GM23338 (cell line): ENCODE measurements at regions not wholly inside any gene's neighbourhood (a gene's known extent, or its start where the extent isn't known, plus 50 kb on each side); places are given as distances from the start of the nearest gene placed in this dataset.

ENCODE experiments used
- ATAC-seq: fragments of 200-7000 bp; cut with Tn5 transposase; 3 replicates; pipeline ENCODE4 v1.9.1; 2020
- DNase-seq: peaks from one replicate; pipeline ENCODE4 v3.0.0-alpha.2; 2015; ENCODE audit warnings: low spot score
- H2AFZ ChIP-seq: fragments of 200-600 bp; sonication (generic); 2 replicates; pipeline ENCODE4 v1.8.0; 2016; ENCODE audit warnings: antibody characterized with exemption, mild to moderate bottlenecking, moderate library complexity
- H3F3A ChIP-seq: fragments of 200-600 bp; sonication (generic); replicated peaks from 2 replicates; pipeline ENCODE4 v1.8.0; 2017; ENCODE audit warnings: antibody characterized with exemption, mixed run types, low read depth
- H3K27ac ChIP-seq: fragments of 200-600 bp; sonication (generic); 2 replicates; pipeline ENCODE4 v1.6.1; 2016; ENCODE audit warnings: low read depth
- H3K27me3 ChIP-seq: fragments of 200-600 bp; sonication (generic); 2 replicates; pipeline ENCODE4 v1.8.0; 2016; ENCODE audit warnings: mild to moderate bottlenecking, mixed run types, moderate library complexity; ENCODE audit not compliant: insufficient read depth
- H3K36me3 ChIP-seq: fragments of 200-600 bp; sonication (generic); 2 replicates; pipeline ENCODE4 v1.8.0; 2016; ENCODE audit warnings: mild to moderate bottlenecking; ENCODE audit not compliant: insufficient read depth
- H3K4me1 ChIP-seq: fragments of 200-600 bp; sonication (generic); 2 replicates; pipeline ENCODE4 v1.8.0; 2016; ENCODE audit warnings: mild to moderate bottlenecking, moderate library complexity; ENCODE audit not compliant: insufficient read depth
- H3K4me2 ChIP-seq: fragments of 200-600 bp; sonication (generic); 2 replicates; pipeline ENCODE4 v1.7.1; 2017; ENCODE audit warnings: mixed run types
- H3K4me3 ChIP-seq: fragments of 200-600 bp; sonication (generic); 2 replicates; pipeline ENCODE4 v1.6.1; 2016; ENCODE audit warnings: mixed run types
- H3K79me2 ChIP-seq: fragments of 200-600 bp; sonication (generic); replicated peaks from 2 replicates; pipeline ENCODE4 v1.8.0; 2017; ENCODE audit warnings: mild to moderate bottlenecking; ENCODE audit not compliant: insufficient read depth
- H3K9me2 ChIP-seq: fragments of 200-600 bp; sonication (generic); 2 replicates; pipeline ENCODE4 v1.8.0; 2017; ENCODE audit not compliant: insufficient read depth
- H4K20me1 ChIP-seq: fragments of 200-600 bp; sonication (generic); replicated peaks from 2 replicates; pipeline ENCODE4 v1.8.0; 2017; ENCODE audit warnings: mild to moderate bottlenecking; ENCODE audit not compliant: insufficient read depth
- H3K27ac Mint-ChIP-seq: 2 replicates; pipeline ENCODE4 v1.8.0; 2020; ENCODE audit warnings: inconsistent platforms, mild to moderate bottlenecking, moderate library complexity, mixed read lengths
- H3K27me3 Mint-ChIP-seq: 3 replicates; pipeline ENCODE4 v1.8.0; 2022; ENCODE audit warnings: low read depth, mild to moderate bottlenecking, moderate library complexity, mixed read lengths, inconsistent platforms; ENCODE audit not compliant: insufficient read depth, poor library complexity
- H3K36me3 Mint-ChIP-seq: 3 replicates; pipeline ENCODE4 v1.8.0; 2021; ENCODE audit warnings: low read depth, mild to moderate bottlenecking, inconsistent platforms, moderate library complexity, mixed read lengths
- H3K4me1 Mint-ChIP-seq: 3 replicates; pipeline ENCODE4 v1.8.0; 2020; ENCODE audit warnings: mild to moderate bottlenecking, inconsistent platforms, mixed read lengths
- H3K4me3 Mint-ChIP-seq: 3 replicates; pipeline ENCODE4 v1.8.0; 2021; ENCODE audit warnings: moderate library complexity, mild to moderate bottlenecking, inconsistent platforms, mixed read lengths
- H3K9me3 Mint-ChIP-seq: 3 replicates; pipeline ENCODE4 v1.8.0; 2020; ENCODE audit warnings: moderate library complexity, mild to moderate bottlenecking, inconsistent platforms, mixed read lengths
- CREB1 ChIP-seq: fragments of 250-450 bp; sonication (Bioruptor Pico); IDR thresholded peaks from 2 replicates; pipeline ENCODE4 v1.5.0; 2020; ENCODE audit warnings: low read depth, mild to moderate bottlenecking, moderate library complexity
- EZH2 ChIP-seq: fragments of 200-600 bp; sonication (generic); IDR thresholded peaks from one replicate; pipeline ENCODE4 v1.8.0; 2017; ENCODE audit warnings: antibody characterized with exemption, mild to moderate bottlenecking, low read depth; ENCODE audit not compliant: unreplicated experiment
- EZH2phosphoT487 ChIP-seq: fragments of 200-600 bp; sonication (generic); IDR thresholded peaks from one replicate; pipeline ENCODE4 v1.8.1; 2018; ENCODE audit warnings: antibody characterized with exemption; ENCODE audit not compliant: unreplicated experiment
- JUNB ChIP-seq: IDR thresholded peaks from one replicate; pipeline ENCODE4 v1.6.1; 2016; ENCODE audit warnings: antibody characterized with exemption; ENCODE audit not compliant: unreplicated experiment
- NANOG ChIP-seq: IDR thresholded peaks from 2 replicates; pipeline ENCODE4 v1.6.1; 2016; ENCODE audit warnings: antibody characterized with exemption, borderline replicate concordance
- STAT1 ChIP-seq: IDR thresholded peaks from one replicate; pipeline ENCODE4 v1.6.1; 2016; ENCODE audit warnings: antibody characterized with exemption; ENCODE audit not compliant: unreplicated experiment
- ZNF114 ChIP-seq: fragments of 250-450 bp; sonication (Bioruptor Pico); IDR thresholded peaks from 2 replicates; pipeline ENCODE4 v1.5.0; 2020; ENCODE audit warnings: mild to moderate bottlenecking, moderate library complexity
- ZNF331 ChIP-seq: fragments of 250-450 bp; sonication (Bioruptor Pico); IDR thresholded peaks from 2 replicates; pipeline ENCODE4 v1.5.0; 2020; ENCODE audit warnings: low read depth, mild to moderate bottlenecking, moderate library complexity
- TF ChIP-seq, protein P1 (sequence below), 2 experiments: fragments of 200-600 bp in 1 of 2; sonication (generic) in 1 of 2; conservative IDR thresholded peaks; 2 replicates each; pipeline versions ENCODE4 v1.5.1 to v1.6.1; 2016 to 2017; ENCODE audit warnings: antibody characterized with exemption in 2 of 2, low read depth in 2 of 2, mild to moderate bottlenecking in 2 of 2, moderate library complexity in 1 of 2
- TF ChIP-seq, protein P2 (sequence below): IDR thresholded peaks from one replicate; pipeline ENCODE4 v1.6.1; 2018; ENCODE audit warnings: antibody characterized with exemption; ENCODE audit not compliant: unreplicated experiment
- TF ChIP-seq, protein P3 (sequence below): fragments of 250-450 bp; sonication (Bioruptor Pico); IDR thresholded peaks from 2 replicates; pipeline ENCODE4 v1.5.0; 2020; ENCODE audit warnings: mild to moderate bottlenecking, moderate library complexity

DNA sequence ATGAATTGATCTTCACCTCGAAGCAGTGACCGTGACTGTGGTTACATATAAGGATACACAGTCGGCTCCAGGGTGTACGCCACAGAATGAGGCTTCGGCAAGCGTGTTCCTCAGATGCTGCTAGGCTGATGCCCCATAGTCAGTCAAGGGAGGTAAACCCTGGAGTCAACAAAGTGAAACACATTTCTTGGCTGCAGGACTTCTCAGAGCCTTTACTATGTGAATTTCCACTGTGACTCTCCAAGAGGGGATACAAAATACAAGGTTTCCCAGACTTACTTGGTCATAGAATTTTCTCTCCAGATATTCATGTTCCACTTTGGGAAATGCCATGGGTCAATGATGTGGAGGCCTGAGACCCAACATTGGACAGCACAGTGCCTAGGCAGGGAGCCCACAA is 260.6 kb downstream of the BCL11B start:
- Histone ChIP-seq H3K4me2 (no peak overlapping the region), H4K20me1 (no peaks in the 10 kb centered on the region), H3K4me3 (no peak overlapping the region), H3K79me2 (no peaks in the 10 kb centered on the region), H3K4me1 (no peaks in the 10 kb centered on the region), H3F3A (no peaks in the 10 kb centered on the region), H3K36me3 (no peaks in the 10 kb centered on the region), H3K9me2 (no peaks in the 10 kb centered on the region), H3K27ac (no peak overlapping the region), H2AFZ (no peak overlapping the region), H3K27me3 (no peaks in the 10 kb centered on the region)
- DNase-seq (no peak), ATAC-seq (no peak)
- Mint-ChIP-seq H3K4me3 (no peak overlapping the region), H3K9me3 (no peaks in the 10 kb centered on the region; the same call in 2 of the 3 replicates), H3K27me3 (peaks cover 3% of the 10 kb centered on the region), H3K36me3 (no peaks in the 10 kb centered on the region; the same call in 2 of the 3 replicates), H3K4me1 (no peaks in the 10 kb centered on the region), H3K27ac (no peak overlapping the region)
- no peak for TF ChIP-seq ZNF331 (CRISPR knock-in tag)
- no peak for TF ChIP-seq JUNB
- TF ChIP-seq, protein P1, sequence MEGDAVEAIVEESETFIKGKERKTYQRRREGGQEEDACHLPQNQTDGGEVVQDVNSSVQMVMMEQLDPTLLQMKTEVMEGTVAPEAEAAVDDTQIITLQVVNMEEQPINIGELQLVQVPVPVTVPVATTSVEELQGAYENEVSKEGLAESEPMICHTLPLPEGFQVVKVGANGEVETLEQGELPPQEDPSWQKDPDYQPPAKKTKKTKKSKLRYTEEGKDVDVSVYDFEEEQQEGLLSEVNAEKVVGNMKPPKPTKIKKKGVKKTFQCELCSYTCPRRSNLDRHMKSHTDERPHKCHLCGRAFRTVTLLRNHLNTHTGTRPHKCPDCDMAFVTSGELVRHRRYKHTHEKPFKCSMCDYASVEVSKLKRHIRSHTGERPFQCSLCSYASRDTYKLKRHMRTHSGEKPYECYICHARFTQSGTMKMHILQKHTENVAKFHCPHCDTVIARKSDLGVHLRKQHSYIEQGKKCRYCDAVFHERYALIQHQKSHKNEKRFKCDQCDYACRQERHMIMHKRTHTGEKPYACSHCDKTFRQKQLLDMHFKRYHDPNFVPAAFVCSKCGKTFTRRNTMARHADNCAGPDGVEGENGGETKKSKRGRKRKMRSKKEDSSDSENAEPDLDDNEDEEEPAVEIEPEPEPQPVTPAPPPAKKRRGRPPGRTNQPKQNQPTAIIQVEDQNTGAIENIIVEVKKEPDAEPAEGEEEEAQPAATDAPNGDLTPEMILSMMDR (conservative IDR thresholded peaks at IDR 0.05; ENCODE audit: low read depth in 2 of 2) = no peak
- no peak for TF ChIP-seq CREB1 (CRISPR knock-in tag)
- TF ChIP-seq ZNF114 (CRISPR knock-in tag) = no peak
- TF ChIP-seq STAT1 = no peak
- TF ChIP-seq, protein P2, sequence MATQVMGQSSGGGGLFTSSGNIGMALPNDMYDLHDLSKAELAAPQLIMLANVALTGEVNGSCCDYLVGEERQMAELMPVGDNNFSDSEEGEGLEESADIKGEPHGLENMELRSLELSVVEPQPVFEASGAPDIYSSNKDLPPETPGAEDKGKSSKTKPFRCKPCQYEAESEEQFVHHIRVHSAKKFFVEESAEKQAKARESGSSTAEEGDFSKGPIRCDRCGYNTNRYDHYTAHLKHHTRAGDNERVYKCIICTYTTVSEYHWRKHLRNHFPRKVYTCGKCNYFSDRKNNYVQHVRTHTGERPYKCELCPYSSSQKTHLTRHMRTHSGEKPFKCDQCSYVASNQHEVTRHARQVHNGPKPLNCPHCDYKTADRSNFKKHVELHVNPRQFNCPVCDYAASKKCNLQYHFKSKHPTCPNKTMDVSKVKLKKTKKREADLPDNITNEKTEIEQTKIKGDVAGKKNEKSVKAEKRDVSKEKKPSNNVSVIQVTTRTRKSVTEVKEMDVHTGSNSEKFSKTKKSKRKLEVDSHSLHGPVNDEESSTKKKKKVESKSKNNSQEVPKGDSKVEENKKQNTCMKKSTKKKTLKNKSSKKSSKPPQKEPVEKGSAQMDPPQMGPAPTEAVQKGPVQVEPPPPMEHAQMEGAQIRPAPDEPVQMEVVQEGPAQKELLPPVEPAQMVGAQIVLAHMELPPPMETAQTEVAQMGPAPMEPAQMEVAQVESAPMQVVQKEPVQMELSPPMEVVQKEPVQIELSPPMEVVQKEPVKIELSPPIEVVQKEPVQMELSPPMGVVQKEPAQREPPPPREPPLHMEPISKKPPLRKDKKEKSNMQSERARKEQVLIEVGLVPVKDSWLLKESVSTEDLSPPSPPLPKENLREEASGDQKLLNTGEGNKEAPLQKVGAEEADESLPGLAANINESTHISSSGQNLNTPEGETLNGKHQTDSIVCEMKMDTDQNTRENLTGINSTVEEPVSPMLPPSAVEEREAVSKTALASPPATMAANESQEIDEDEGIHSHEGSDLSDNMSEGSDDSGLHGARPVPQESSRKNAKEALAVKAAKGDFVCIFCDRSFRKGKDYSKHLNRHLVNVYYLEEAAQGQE = no peak
- no peak for TF ChIP-seq EZH2
- no peak for TF ChIP-seq NANOG
- TF ChIP-seq EZH2phosphoT487 = no peak

DNA sequence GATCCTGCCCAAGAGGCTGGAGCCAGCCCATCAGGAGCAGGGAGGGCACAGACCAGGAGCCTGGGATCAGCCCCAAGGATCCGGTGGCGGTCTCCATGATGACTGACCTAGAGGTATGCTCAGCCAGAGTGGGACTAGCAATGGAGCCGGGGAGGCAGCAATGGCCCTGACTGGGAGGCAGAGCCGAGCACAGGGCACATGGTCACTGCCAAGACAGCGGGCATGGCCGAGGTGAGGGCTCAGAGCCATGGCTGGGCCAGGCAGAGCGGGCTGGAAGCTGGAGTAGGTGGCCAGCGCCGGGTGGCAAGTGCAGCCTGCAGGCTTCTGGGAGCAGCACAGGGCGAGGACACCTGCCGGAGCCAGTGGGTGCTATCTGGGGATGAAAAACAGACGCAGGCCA is 259.3 kb downstream of the BCL11B start:
- no peaks in the 10 kb centered on the region for H3K36me3 ChIP-seq
- no peaks in the 10 kb centered on the region for H3F3A ChIP-seq
- DNase-seq (no peak), ATAC-seq (no peak)
- Mint-ChIP-seq H3K4me1 (no peaks in the 10 kb centered on the region), H3K27me3 (peaks cover 5% of the 10 kb centered on the region), H3K4me3 (no peak overlapping the region), H3K36me3 (no peaks in the 10 kb centered on the region; the same call in 2 of the 3 replicates), H3K9me3 (peaks cover 4% of the 10 kb centered on the region; the same call in 2 of the 3 replicates), H3K27ac (no peak overlapping the region)
- H3K4me2 ChIP-seq = no peak overlapping the region
- no peaks in the 10 kb centered on the region for H4K20me1 ChIP-seq
- no peak overlapping the region for H3K4me3 ChIP-seq
- peaks cover 5% of the 10 kb centered on the region; the same call in 1 of the 2 replicates for H3K9me2 ChIP-seq
- H3K4me1 ChIP-seq = no peaks in the 10 kb centered on the region
- H3K79me2 ChIP-seq = no peaks in the 10 kb centered on the region
- no peaks in the 10 kb centered on the region for H3K27me3 ChIP-seq
- H2AFZ ChIP-seq = no peak overlapping the region
- H3K27ac ChIP-seq = no peak overlapping the region
- TF ChIP-seq, protein P3, sequence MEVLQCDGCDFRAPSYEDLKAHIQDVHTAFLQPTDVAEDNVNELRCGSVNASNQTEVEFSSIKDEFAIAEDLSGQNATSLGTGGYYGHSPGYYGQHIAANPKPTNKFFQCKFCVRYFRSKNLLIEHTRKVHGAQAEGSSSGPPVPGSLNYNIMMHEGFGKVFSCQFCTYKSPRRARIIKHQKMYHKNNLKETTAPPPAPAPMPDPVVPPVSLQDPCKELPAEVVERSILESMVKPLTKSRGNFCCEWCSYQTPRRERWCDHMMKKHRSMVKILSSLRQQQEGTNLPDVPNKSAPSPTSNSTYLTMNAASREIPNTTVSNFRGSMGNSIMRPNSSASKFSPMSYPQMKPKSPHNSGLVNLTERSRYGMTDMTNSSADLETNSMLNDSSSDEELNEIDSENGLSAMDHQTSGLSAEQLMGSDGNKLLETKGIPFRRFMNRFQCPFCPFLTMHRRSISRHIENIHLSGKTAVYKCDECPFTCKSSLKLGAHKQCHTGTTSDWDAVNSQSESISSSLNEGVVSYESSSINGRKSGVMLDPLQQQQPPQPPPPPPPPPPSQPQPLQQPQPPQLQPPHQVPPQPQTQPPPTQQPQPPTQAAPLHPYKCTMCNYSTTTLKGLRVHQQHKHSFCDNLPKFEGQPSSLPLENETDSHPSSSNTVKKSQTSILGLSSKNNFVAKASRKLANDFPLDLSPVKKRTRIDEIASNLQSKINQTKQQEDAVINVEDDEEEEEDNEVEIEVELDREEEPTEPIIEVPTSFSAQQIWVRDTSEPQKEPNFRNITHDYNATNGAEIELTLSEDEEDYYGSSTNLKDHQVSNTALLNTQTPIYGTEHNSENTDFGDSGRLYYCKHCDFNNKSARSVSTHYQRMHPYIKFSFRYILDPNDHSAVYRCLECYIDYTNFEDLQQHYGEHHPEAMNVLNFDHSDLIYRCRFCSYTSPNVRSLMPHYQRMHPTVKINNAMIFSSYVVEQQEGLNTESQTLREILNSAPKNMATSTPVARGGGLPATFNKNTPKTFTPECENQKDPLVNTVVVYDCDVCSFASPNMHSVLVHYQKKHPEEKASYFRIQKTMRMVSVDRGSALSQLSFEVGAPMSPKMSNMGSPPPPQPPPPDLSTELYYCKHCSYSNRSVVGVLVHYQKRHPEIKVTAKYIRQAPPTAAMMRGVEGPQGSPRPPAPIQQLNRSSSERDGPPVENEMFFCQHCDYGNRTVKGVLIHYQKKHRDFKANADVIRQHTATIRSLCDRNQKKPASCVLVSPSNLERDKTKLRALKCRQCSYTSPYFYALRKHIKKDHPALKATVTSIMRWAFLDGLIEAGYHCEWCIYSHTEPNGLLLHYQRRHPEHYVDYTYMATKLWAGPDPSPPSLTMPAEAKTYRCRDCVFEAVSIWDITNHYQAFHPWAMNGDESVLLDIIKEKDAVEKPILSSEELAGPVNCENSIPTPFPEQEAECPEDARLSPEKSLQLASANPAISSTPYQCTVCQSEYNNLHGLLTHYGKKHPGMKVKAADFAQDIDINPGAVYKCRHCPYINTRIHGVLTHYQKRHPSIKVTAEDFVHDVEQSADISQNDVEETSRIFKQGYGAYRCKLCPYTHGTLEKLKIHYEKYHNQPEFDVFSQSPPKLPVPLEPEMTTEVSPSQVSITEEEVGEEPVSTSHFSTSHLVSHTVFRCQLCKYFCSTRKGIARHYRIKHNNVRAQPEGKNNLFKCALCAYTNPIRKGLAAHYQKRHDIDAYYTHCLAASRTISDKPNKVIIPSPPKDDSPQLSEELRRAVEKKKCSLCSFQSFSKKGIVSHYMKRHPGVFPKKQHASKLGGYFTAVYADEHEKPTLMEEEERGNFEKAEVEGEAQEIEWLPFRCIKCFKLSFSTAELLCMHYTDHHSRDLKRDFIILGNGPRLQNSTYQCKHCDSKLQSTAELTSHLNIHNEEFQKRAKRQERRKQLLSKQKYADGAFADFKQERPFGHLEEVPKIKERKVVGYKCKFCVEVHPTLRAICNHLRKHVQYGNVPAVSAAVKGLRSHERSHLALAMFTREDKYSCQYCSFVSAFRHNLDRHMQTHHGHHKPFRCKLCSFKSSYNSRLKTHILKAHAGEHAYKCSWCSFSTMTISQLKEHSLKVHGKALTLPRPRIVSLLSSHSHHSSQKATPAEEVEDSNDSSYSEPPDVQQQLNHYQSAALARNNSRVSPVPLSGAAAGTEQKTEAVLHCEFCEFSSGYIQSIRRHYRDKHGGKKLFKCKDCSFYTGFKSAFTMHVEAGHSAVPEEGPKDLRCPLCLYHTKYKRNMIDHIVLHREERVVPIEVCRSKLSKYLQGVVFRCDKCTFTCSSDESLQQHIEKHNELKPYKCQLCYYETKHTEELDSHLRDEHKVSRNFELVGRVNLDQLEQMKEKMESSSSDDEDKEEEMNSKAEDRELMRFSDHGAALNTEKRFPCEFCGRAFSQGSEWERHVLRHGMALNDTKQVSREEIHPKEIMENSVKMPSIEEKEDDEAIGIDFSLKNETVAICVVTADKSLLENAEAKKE (CRISPR knock-in tag) = no peak
